Erythroblast (primary cell): ENCODE measurements at regions not wholly inside any gene's neighbourhood (a gene's known extent, or its start where the extent isn't known, plus 50 kb on each side); places are given as distances from the start of the nearest gene placed in this dataset.

Source experiments
- GATA1 ChIP-seq: IDR thresholded peaks from 2 replicates; pipeline ENCODE4 v1.6.1; 2011; ENCODE audit warnings: low read depth, mild to moderate bottlenecking, control low read depth, low read length, moderate library complexity
- POLR2A ChIP-seq: IDR thresholded peaks from 2 replicates; pipeline ENCODE4 v1.6.1; 2011; ENCODE audit warnings: mild to moderate bottlenecking, low read length

DNA sequence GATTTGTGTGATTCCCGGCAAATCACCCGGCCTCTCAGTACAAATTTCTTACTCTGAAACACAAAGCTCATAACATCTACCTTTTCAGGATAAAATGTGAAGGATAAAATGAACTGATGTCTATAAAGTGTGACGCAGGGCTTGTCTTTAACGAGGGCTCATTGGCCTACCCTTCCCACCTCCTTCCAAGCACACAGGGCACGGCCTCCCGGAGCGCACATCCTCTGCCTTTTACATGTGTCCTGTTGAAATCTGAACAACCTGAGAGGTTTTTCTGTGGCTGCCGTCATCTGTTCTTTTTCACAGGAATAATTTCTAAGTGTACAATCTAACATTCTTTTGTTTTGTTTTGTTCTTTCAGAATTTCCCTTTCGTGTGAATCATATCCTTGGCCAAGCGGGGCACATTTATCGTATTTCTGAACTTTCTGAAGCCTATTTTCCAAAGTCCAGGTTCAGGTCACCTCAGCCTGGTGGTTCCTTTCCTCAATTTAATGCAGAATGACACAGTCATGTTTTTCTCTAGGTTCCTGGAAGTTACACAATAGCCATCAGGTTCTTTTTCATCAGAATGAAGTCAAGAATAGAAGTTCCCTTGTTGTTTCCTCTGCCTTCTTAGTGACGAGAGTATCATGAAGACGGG, 53.1 kb upstream of the SPRY1 start:
- TF ChIP-seq POLR2A, result no peak
- TF ChIP-seq GATA1, result no peak
